Coronary artery (tissue), 2 donors: ENCODE measurements at regions not wholly inside any gene's neighbourhood (a gene's known extent, or its start where the extent isn't known, plus 50 kb on each side); places are given as distances from the start of the nearest gene placed in this dataset.

Source experiments
- DNase-seq: peaks from one replicate; pipeline ENCODE4 v3.0.0-alpha.2; 2017; ENCODE audit warnings: low spot score
- H3K27ac ChIP-seq, 2 donors: fragments of 200-600 bp; sonication (generic); one replicate each; pipeline ENCODE4 v1.5.1; 2016 to 2019
- H3K4me3 ChIP-seq: fragments of 200-600 bp; sonication (generic); 2 replicates; pipeline ENCODE4 v1.5.1; 2016; ENCODE audit warnings: mild to moderate bottlenecking, moderate library complexity
- CTCF ChIP-seq: fragments of 200-600 bp; sonication (generic); IDR thresholded peaks from one replicate; pipeline ENCODE4 v1.5.1; 2019; ENCODE audit warnings: antibody characterized with exemption

GRCh38 chr1:90192408-90192807 is 197.5 kb downstream of the ZNF326 start:
- no peak overlapping the region for H3K4me3 ChIP-seq
- no peak for TF ChIP-seq CTCF
- no peak overlapping the region for H3K27ac ChIP-seq
- DNase-seq, result no peak

DNA sequence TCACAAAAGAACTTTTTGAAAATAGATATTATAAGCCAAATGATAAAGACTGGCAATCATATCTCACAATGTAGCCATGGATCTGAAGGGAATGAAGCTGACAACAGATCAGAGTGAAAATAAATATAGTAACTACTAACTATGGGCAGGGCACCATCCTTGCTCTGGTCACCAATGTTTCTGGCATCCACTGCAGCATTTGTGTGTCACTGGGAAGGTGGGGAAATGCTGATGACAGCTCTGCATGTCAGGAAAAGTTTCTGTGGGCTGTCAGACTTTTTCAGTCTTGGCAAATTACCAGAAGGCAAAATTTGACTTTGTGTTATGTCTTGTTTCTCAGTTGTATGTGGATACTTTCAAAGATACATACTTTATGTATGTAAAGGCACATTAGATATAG is 195.6 kb downstream of the ZNF326 start:
- Histone ChIP-seq H3K27ac (no peak overlapping the region), H3K4me3 (no peak overlapping the region)
- TF ChIP-seq CTCF, result no peak
- no peak for DNase-seq

DNA sequence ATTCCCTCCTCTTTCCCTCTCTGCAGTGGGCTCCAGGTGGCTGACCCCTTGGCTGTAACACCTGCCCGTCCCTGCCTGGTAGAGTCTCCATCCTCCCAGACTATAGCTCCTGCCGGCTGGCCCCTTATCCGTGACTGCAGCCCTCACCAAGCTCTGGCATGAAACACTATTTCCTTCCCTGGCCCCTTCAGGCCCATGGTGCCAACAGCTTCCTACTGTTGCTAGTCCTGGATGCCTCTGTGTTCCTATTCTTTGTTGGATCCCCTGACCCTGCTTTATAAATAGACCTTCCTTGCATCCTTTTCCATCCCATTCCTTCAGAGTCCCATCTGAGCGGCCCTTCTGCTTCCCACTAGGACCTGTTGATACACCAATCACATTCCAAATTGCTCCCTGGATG is 195.0 kb downstream of the ZNF326 start:
- H3K4me3 ChIP-seq, result no peak overlapping the region
- TF ChIP-seq CTCF, result no peak
- H3K27ac ChIP-seq, result no peak overlapping the region
- no peak for DNase-seq

GRCh38 chr1:90187323-90187585 is 192.3 kb downstream of the ZNF326 start:
- Histone ChIP-seq H3K4me3 (no peak overlapping the region), H3K27ac (no peak overlapping the region)
- no peak for TF ChIP-seq CTCF
- no peak for DNase-seq

GRCh38 chr1:90186506-90187322 is 191.8 kb downstream of the ZNF326 start:
- no peak for TF ChIP-seq CTCF
- Histone ChIP-seq H3K27ac (no peak overlapping the region), H3K4me3 (no peak overlapping the region)
- DNase-seq, result no peak

GRCh38 chr1:90176530-90176929 is 181.6 kb downstream of the ZNF326 start:
- DNase-seq, result no peak
- no peak overlapping the region for H3K4me3 ChIP-seq
- H3K27ac ChIP-seq, result no peak overlapping the region
- no peak for TF ChIP-seq CTCF

GRCh38 chr1:90175490-90176167 is 180.7 kb downstream of the ZNF326 start:
- no peak overlapping the region for H3K27ac ChIP-seq

More at GRCh38 chr1:90175490-90176167, 180.7 kb downstream of the ZNF326 start:
- no peak for DNase-seq
- no peak overlapping the region for H3K4me3 ChIP-seq
- no peak for TF ChIP-seq CTCF
